WTC11 (cell line): ENCODE measurements at regions not wholly inside any gene's neighbourhood (a gene's known extent, or its start where the extent isn't known, plus 50 kb on each side); places are given as distances from the start of the nearest gene placed in this dataset.

Source experiments
- ATAC-seq: fragments of 200-7000 bp; cut with Tn5 transposase; 2 replicates; pipeline ENCODE4 v1.10.0; 2021; ENCODE audit warnings: mild to moderate bottlenecking, moderate library complexity
- CTCF ChIA-PET: fragments of 300-600 bp; sonication (Branson Sonifier 250); formaldehyde crosslinking; loops from one replicate; lab custom pipeline; 2021; ENCODE audit warnings: antibody characterized with exemption; lab: Charles Lee
- POLR2A ChIA-PET: fragments of 350-600 bp; sonication (Branson Sonifier 250); formaldehyde crosslinking; loops from one replicate; lab custom pipeline; 2021; ENCODE audit warnings: antibody characterized with exemption; lab: Charles Lee
- DNase-seq: peaks from one replicate; pipeline ENCODE4 v3.0.0; 2021; ENCODE audit warnings: low spot score
- H3K27ac Mint-ChIP-seq: 2 replicates; pipeline ENCODE4 v1.8.0; 2021; ENCODE audit warnings: mixed read lengths
- H3K27me3 Mint-ChIP-seq: 2 replicates; pipeline ENCODE4 v1.8.0; 2021; ENCODE audit warnings: low read depth, mild to moderate bottlenecking, moderate library complexity, mixed read lengths
- H3K36me3 Mint-ChIP-seq: 2 replicates; pipeline ENCODE4 v1.8.0; 2021; ENCODE audit warnings: mixed read lengths
- H3K4me1 Mint-ChIP-seq: 2 replicates; pipeline ENCODE4 v1.8.0; 2022; ENCODE audit warnings: mixed read lengths
- H3K4me3 Mint-ChIP-seq: 2 replicates; pipeline ENCODE4 v1.8.0; 2021; ENCODE audit warnings: mild to moderate bottlenecking, moderate library complexity, mixed read lengths
- H3K9me3 Mint-ChIP-seq: 2 replicates; pipeline ENCODE4 v1.8.0; 2021; ENCODE audit warnings: mixed read lengths
- ELF4 ChIP-seq: sonication (generic); formaldehyde crosslinking; IDR thresholded peaks from 2 replicates; pipeline ENCODE4 v1.8.1; 2022; ENCODE audit warnings: low read depth, mild to moderate bottlenecking, moderate library complexity, missing genetic modification reagents
- FOXJ3 ChIP-seq: sonication (generic); formaldehyde crosslinking; IDR thresholded peaks from 2 replicates; pipeline ENCODE4 v1.9.0; 2021; ENCODE audit warnings: missing genetic modification reagents, mild to moderate bottlenecking, borderline replicate concordance
- NR1H2 ChIP-seq: sonication (generic); formaldehyde crosslinking; IDR thresholded peaks from 2 replicates; pipeline ENCODE4 v1.9.0; 2021; ENCODE audit warnings: mild to moderate bottlenecking, moderate library complexity, missing genetic modification reagents
- ZNF232 ChIP-seq: sonication (generic); formaldehyde crosslinking; IDR thresholded peaks from 2 replicates; pipeline ENCODE4 v1.8.0; 2022; ENCODE audit warnings: mild to moderate bottlenecking, missing genetic modification reagents
- ZNF317 ChIP-seq: sonication (generic); formaldehyde crosslinking; IDR thresholded peaks from 2 replicates; pipeline ENCODE4 v1.8.1; 2023; ENCODE audit warnings: low read depth, mild to moderate bottlenecking, moderate library complexity, missing genetic modification reagents, borderline replicate concordance
- ZNF396 ChIP-seq: fragments of 250-450 bp; sonication (Bioruptor Pico); IDR thresholded peaks from 2 replicates; pipeline ENCODE4 v1.8.0; 2021; ENCODE audit warnings: mild to moderate bottlenecking, moderate library complexity, borderline replicate concordance
- ZNF416 ChIP-seq: fragments of 250-450 bp; sonication (Bioruptor Pico); IDR thresholded peaks from 2 replicates; pipeline ENCODE4 v1.9.0; 2021; ENCODE audit warnings: mild to moderate bottlenecking, inconsistent platforms
- TF ChIP-seq, protein P1 (sequence below): sonication (generic); formaldehyde crosslinking; conservative IDR thresholded peaks from 2 replicates; pipeline ENCODE4 v1.8.1; 2023; ENCODE audit warnings: mild to moderate bottlenecking, low read depth, missing genetic modification reagents, moderate library complexity
- TF ChIP-seq, protein P2 (sequence below): fragments of 250-450 bp; sonication (Bioruptor Pico); IDR thresholded peaks from 2 replicates; pipeline ENCODE4 v1.9.0; 2021; ENCODE audit warnings: mild to moderate bottlenecking
- TF ChIP-seq, protein P3 (sequence below): sonication (generic); formaldehyde crosslinking; conservative IDR thresholded peaks from 2 replicates; pipeline ENCODE4 v1.8.1; 2022; ENCODE audit warnings: mild to moderate bottlenecking, missing genetic modification reagents
- TF ChIP-seq, protein P4 (sequence below): sonication (generic); formaldehyde crosslinking; IDR thresholded peaks from 2 replicates; pipeline ENCODE4 v1.8.0; 2022; ENCODE audit warnings: missing genetic modification reagents
- TF ChIP-seq, protein P5 (sequence below): sonication (generic); formaldehyde crosslinking; IDR thresholded peaks from 2 replicates; pipeline ENCODE4 v1.8.1; 2022; ENCODE audit warnings: missing genetic modification reagents, borderline replicate concordance
- TF ChIP-seq, protein P6 (sequence below): sonication (generic); formaldehyde crosslinking; IDR thresholded peaks from 2 replicates; pipeline ENCODE4 v1.8.0; 2022; ENCODE audit warnings: mild to moderate bottlenecking, missing genetic modification reagents
- TF ChIP-seq, protein P7 (sequence below): fragments of 250-450 bp; sonication (Bioruptor Pico); IDR thresholded peaks from 2 replicates; pipeline ENCODE4 v1.9.0; 2021; ENCODE audit warnings: mild to moderate bottlenecking

DNA sequence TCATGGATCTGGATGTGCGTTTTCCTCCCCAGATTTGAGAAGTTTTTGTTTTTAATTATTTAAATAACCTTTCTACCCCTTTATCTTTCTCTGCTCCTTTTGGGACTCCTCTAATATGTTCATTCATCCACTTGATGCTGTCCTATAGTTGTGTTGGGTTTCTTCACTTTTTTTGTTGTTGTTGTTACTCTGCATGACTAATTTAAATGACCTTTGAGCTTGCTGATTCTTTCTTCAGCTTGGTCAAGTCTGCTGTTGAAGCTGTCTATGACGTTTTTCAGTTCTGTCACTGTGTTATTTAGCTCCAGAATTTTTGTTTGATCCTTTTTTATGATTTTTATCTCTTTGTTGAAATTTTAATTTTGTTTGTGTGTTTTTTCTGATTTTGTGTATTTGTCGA is 463.6 kb upstream of the ALCAM start (continued):
- TF ChIP-seq, protein P1, sequence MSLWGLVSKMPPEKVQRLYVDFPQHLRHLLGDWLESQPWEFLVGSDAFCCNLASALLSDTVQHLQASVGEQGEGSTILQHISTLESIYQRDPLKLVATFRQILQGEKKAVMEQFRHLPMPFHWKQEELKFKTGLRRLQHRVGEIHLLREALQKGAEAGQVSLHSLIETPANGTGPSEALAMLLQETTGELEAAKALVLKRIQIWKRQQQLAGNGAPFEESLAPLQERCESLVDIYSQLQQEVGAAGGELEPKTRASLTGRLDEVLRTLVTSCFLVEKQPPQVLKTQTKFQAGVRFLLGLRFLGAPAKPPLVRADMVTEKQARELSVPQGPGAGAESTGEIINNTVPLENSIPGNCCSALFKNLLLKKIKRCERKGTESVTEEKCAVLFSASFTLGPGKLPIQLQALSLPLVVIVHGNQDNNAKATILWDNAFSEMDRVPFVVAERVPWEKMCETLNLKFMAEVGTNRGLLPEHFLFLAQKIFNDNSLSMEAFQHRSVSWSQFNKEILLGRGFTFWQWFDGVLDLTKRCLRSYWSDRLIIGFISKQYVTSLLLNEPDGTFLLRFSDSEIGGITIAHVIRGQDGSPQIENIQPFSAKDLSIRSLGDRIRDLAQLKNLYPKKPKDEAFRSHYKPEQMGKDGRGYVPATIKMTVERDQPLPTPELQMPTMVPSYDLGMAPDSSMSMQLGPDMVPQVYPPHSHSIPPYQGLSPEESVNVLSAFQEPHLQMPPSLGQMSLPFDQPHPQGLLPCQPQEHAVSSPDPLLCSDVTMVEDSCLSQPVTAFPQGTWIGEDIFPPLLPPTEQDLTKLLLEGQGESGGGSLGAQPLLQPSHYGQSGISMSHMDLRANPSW (CRISPR knock-in tag) = no peak
- TF ChIP-seq ZNF232 (CRISPR knock-in tag) (no peak), ELF4 (CRISPR knock-in tag) (no peak)
- TF ChIP-seq, protein P2, sequence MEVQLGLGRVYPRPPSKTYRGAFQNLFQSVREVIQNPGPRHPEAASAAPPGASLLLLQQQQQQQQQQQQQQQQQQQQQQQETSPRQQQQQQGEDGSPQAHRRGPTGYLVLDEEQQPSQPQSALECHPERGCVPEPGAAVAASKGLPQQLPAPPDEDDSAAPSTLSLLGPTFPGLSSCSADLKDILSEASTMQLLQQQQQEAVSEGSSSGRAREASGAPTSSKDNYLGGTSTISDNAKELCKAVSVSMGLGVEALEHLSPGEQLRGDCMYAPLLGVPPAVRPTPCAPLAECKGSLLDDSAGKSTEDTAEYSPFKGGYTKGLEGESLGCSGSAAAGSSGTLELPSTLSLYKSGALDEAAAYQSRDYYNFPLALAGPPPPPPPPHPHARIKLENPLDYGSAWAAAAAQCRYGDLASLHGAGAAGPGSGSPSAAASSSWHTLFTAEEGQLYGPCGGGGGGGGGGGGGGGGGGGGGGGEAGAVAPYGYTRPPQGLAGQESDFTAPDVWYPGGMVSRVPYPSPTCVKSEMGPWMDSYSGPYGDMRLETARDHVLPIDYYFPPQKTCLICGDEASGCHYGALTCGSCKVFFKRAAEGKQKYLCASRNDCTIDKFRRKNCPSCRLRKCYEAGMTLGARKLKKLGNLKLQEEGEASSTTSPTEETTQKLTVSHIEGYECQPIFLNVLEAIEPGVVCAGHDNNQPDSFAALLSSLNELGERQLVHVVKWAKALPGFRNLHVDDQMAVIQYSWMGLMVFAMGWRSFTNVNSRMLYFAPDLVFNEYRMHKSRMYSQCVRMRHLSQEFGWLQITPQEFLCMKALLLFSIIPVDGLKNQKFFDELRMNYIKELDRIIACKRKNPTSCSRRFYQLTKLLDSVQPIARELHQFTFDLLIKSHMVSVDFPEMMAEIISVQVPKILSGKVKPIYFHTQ (CRISPR knock-in tag) = no peak

DNA sequence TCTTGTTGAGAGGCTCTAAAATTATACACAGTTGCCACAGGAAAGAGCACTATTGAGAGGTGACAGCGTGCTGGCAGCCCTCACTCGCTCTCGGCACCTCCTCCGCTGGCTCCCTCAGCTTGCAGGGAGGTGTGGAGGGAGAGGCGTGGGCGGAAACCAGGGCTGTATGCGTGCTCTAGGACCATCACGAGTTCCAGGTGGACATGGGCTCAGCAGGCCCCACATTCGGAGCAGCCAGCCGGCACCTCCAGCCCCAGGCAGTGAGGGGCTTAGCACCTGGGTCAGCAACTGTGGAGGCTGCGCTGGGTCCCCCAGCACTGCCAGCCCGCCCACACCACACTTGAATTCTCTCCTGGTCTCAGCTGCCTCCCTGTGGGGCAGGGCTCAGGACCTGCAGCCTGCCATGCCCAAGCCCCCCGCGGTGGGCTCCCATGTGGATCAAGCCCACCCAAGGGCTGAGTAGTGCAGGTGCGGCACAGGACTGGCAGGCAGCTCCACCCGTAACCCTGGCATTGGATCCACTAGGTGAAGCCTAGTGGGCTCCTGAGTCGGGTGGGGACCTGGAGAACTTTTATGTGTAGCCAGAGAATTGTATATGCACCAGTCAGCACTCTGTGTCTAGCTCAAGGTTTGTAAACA is 460.6 kb upstream of the ALCAM start:
- Mint-ChIP-seq H3K27me3 (no peaks in the 10 kb centered on the region), H3K4me1 (peaks cover 11% of the 10 kb centered on the region), H3K27ac (no peak overlapping the region), H3K4me3 (no peak overlapping the region), H3K9me3 (peaks cover 21% of the 10 kb centered on the region), H3K36me3 (peaks cover 17% of the 10 kb centered on the region)
- ChIA-PET POLR2A (no interaction called here), CTCF (no interaction called here)
- TF ChIP-seq, protein P3, sequence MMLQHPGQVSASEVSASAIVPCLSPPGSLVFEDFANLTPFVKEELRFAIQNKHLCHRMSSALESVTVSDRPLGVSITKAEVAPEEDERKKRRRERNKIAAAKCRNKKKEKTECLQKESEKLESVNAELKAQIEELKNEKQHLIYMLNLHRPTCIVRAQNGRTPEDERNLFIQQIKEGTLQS = no peak
- DNase-seq = no peak
- no peak for ATAC-seq

DNA sequence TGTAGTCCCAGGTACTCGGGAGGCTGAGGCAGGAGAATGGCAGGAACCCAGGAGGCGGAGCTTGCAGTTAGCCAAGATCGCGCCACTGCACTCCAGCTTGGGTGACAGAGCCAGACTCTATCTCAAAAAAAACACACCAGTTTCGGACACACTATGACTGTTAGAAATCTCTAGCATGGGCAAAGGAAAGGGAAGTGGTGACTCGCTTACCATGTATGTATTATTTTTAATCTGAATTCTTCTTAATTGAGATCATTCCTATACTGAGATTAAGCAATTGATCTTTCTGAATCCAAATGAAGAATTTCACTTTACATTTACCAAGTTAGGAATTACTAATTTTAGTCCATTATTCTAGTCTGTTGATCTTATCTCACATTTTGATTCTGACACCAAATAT is 459.2 kb upstream of the ALCAM start:
- DNase-seq = no peak
- no peak overlapping the region for H3K27ac Mint-ChIP-seq
- no peak overlapping the region for H3K4me3 Mint-ChIP-seq
- ChIA-PET CTCF (no interaction called here), POLR2A (no interaction called here)
- H3K4me1 Mint-ChIP-seq = peaks cover 14% of the 10 kb centered on the region
- no peak for ATAC-seq
- peaks cover 17% of the 10 kb centered on the region for H3K36me3 Mint-ChIP-seq
- H3K27me3 Mint-ChIP-seq = no peaks in the 10 kb centered on the region
- peaks cover 21% of the 10 kb centered on the region for H3K9me3 Mint-ChIP-seq
- TF ChIP-seq, protein P1 (CRISPR knock-in tag) = no peak
- TF ChIP-seq ZNF396 (CRISPR knock-in tag) (no peak), NR1H2 (CRISPR knock-in tag) (no peak), ZNF317 (CRISPR knock-in tag) (no peak), ZNF416 (CRISPR knock-in tag) (no peak), FOXJ3 (CRISPR knock-in tag) (no peak)
- TF ChIP-seq, protein P4, sequence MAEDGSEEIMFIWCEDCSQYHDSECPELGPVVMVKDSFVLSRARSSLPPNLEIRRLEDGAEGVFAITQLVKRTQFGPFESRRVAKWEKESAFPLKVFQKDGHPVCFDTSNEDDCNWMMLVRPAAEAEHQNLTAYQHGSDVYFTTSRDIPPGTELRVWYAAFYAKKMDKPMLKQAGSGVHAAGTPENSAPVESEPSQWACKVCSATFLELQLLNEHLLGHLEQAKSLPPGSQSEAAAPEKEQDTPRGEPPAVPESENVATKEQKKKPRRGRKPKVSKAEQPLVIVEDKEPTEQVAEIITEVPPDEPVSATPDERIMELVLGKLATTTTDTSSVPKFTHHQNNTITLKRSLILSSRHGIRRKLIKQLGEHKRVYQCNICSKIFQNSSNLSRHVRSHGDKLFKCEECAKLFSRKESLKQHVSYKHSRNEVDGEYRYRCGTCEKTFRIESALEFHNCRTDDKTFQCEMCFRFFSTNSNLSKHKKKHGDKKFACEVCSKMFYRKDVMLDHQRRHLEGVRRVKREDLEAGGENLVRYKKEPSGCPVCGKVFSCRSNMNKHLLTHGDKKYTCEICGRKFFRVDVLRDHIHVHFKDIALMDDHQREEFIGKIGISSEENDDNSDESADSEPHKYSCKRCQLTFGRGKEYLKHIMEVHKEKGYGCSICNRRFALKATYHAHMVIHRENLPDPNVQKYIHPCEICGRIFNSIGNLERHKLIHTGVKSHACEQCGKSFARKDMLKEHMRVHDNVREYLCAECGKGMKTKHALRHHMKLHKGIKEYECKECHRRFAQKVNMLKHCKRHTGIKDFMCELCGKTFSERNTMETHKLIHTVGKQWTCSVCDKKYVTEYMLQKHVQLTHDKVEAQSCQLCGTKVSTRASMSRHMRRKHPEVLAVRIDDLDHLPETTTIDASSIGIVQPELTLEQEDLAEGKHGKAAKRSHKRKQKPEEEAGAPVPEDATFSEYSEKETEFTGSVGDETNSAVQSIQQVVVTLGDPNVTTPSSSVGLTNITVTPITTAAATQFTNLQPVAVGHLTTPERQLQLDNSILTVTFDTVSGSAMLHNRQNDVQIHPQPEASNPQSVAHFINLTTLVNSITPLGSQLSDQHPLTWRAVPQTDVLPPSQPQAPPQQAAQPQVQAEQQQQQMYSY (CRISPR knock-in tag) = no peak
- TF ChIP-seq, protein P5, sequence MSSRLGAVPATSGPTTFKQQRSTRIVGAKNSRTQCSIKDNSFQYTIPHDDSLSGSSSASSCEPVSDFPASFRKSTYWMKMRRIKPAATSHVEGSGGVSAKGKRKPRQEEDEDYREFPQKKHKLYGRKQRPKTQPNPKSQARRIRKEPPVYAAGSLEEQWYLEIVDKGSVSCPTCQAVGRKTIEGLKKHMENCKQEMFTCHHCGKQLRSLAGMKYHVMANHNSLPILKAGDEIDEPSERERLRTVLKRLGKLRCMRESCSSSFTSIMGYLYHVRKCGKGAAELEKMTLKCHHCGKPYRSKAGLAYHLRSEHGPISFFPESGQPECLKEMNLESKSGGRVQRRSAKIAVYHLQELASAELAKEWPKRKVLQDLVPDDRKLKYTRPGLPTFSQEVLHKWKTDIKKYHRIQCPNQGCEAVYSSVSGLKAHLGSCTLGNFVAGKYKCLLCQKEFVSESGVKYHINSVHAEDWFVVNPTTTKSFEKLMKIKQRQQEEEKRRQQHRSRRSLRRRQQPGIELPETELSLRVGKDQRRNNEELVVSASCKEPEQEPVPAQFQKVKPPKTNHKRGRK (CRISPR knock-in tag) = no peak
- TF ChIP-seq, protein P6, sequence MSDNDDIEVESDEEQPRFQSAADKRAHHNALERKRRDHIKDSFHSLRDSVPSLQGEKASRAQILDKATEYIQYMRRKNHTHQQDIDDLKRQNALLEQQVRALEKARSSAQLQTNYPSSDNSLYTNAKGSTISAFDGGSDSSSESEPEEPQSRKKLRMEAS (CRISPR knock-in tag) = no peak
- TF ChIP-seq, protein P7, sequence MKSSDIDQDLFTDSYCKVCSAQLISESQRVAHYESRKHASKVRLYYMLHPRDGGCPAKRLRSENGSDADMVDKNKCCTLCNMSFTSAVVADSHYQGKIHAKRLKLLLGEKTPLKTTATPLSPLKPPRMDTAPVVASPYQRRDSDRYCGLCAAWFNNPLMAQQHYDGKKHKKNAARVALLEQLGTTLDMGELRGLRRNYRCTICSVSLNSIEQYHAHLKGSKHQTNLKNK = no peak
